HG02870 (cell line): ENCODE measurements at regions not wholly inside any gene's neighbourhood (a gene's known extent, or its start where the extent isn't known, plus 50 kb on each side); places are given as distances from the start of the nearest gene placed in this dataset.

Source experiments
- ATAC-seq: cut with Tn5 transposase; IDR thresholded peaks from one replicate; pipeline ENCODE4 v1.9.1; 2021; ENCODE audit warnings: mild to moderate bottlenecking, moderate library complexity; ENCODE audit not compliant: unreplicated experiment

DNA sequence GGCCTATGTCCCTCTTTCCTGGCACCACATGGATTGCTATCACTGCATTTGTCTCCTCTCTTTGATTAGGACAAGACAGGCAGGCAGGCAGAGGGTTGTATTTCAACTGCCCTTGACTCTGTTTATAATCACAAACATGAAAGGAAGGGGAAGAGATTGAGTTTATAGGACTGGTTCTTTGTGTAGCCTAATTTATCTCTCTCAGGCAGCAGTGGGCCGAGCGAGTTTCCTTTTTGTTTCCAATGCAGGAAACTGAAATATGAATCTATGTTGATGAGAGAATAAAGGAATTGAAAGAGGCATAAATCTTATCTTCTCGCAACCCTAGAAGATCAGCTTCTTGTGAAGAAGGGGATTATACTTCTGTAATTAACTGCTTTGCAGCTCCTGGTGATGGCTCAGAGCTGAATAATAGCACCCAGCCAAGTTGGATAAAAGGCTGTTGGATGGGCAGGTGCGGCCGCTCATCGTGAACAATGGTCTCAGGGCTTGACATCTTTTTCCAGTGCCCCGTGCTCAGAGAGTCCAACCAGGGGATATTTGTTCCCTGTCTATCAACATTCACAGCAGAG is 80.6 kb upstream of the SYT13 start:
- no peak for ATAC-seq

DNA sequence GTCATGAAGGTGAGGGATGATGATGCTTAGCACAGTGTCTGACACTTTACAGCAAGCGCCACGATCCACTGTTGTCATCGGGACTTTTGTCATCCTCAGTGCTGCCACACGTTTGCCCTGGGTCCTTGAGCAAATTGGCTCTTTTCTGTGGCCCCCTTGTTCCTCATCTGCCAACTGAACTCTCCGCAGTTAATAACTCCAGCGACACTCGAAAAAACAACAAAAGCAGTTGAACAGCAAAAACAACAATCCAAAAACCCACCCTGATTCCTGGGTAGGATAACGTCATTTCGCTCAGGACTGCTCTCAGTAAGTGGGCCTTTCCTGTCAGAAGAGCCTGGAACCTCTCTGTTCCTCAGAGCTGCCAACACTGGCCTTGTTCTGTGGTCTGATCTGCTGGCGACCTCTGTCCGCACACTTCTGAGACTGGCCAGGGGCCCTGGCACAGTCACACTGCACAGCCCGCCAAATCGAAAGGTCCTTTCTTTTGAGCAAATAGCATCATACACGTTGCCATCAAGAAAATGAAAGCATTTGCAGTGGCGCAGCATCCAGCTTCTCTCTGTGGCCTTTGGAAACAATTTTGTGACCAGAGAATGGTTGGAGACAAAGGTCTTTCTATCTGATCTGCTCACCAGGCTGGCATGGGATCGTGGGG is 79.9 kb upstream of the SYT13 start:
- ATAC-seq = no peak

DNA sequence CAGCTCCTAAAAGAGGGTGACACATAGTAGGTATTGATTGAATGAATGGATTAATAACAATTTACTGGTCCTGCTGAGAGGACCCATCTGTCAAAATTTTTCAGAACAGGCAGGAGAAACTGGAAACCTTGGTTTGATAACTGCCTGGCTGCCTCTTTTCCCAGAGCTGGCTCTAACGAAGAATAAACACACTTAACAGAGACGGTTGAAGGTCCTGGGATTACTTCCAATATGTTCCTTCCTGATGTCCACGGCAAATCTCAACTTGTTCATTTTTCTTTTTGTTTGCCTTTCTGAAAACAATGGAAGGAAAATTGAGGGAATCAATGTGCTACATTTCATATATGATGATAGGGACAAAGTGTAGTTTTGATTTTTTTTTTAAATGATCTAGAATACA is 76.5 kb upstream of the SYT13 start:
- ATAC-seq = no peak

DNA sequence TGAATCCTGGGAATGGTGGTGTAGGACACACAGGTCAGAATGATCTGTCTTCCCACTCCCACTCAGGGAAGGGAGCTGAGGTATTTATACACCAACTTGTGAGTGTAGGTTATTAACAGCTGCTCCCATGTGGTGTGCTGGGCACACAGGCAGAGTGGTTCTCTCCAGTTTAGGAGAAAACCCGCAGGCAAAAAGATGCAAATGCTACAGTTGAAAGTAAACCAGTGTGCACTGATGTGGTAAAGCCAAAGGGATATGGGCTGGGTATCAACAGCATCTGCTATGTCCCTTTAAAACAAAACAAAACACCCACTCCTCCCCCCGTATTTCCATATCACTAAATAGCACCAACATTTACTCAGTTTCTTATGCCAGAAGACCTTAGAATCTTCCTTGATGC is 75.4 kb upstream of the SYT13 start:
- ATAC-seq = no peak

DNA sequence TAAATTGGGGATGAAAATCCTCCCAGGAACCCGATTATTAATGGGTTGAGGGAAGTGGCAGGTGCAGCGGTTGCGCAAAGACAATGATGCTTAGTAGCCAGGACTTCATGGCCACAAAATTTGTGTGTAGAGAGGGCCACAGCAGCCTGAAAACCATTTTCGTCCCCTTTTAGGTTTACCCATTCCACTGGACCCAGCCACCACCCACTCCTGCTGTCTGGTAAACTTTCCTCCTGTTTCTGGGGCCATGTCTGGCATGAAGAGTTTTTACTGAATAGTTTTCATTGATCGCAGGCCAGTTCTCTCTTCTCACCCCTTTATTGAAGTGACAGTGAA is 69.5 kb upstream of the SYT13 start:
- ATAC-seq = no peak

DNA sequence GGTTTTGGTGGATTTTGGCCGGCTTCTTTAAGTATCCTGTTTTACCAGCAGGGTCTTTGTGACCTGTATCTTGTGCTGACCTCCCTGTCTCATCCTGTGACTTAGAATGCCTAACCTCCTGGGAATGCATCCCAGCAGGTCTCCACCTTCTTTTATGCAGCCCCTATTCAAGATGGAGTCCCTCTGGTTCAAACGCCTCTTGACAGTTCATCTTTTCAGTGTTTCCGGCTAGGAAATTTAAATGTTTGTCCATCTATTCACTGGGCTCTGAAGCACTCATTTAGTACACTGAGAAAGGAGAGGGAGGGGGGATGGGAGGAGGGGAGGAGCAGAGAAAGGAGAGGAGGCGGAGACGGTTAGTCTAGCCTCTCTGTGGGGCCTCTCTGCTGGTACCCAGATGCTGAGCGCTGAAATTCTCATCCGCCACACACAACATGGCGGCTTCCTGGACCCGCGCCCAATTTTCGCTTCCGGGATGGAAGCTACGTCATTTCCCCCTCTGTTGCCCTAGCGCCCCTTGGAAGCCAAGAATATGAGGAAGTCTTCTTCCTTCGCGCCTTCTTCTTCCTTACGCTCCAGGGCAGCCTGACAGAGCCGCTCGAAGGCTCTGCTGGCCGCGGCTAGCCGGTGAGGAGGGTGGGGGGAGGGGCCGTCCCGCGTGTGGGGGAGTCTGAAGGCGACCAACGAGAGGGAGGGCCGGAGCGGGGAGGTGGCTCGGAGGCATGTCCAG is 69.0 kb upstream of the SYT13 start:
- peak; percentile 96 for ATAC-seq

DNA sequence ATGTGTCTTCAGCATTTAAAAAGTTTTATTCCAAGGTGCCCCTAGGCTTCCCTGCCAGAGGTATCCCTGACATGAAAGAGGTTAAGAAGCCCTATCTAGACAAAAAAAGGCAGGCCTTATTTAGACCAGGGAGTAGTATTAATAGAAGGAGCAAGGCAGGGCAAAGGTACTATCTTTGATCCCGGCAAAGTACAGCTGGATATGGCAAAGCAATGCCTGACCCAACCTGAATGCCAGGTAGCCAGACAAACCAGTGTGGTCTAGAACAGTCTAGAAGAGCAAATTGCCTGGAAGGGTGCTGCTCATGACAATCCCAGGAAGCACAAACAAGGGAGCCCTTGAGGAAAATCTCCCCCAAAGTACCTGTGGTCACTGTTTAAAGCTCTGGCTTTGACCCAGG is 62.6 kb upstream of the SYT13 start:
- ATAC-seq = no peak

DNA sequence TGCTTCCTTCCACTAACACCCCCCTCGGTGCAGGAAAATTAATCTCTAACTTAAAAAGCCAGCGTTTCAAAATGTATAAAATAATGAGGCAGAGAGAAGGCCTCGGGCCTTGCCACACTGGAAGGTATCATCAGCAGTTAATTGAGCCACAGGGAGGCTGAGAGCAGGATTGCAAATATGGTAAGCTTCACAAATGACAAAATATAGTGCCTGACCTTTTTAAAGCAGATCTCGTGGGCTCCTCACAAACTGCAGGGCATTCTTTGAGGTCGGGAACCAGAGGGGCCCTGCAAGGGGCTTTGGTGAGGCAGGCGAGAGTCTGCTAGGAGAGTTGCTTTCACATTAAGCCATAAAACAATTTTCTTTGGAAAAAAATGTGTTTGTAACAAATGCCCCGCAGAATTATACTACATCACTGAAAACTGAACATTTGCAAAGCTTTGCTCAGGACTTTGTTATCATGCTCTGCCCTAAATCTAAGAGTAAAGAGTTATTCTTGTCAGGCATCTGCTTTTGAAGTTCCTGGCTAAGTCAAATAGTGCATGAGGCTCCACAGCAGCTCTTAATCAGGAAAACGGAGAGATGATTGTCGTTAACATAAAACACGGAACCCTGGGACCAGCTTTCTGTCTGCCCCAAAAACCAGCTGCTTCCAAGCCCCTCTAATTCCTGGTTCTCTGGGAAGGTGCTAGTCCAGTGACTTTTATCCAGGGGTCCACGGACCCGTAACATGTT is 61.4 kb upstream of the SYT13 start:
- no peak for ATAC-seq

DNA sequence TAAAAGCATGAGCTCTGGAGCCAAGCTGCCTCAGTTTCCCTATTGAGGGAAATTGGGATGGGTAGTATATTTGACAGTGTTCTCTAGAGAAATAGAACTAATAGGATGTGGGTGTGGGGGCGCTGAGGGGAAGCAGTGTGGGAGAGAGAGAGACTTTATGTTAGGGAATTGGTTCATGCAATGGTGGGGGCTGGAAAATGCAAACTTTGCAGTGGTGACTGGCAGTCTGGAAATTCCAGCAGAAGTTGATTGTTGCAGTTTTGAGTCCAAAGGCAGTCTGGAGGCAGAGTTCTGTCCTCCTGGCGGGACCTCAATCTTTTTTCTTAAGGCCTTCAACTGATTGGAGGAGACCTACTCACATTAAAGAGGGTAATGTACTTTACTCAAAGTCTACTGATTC is 59.4 kb upstream of the SYT13 start:
- no peak for ATAC-seq

DNA sequence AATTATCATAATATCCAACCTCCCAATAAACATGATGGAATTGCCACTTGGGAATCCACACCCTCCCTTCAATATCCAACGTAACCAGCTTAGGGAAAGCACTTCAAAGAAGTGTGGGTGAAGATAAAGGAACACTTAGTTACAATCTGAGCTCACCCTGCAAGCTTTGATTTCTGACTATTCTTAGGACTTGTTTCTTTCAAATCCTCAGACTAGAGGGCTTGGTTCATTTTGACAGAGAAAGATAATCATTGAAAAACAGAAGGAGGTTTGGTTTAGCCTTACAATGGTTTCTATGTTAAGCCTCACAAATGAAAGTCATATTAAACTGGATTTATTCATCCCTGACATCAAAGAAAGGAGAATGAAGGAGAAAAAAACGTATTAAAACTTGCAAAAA is 57.9 kb upstream of the SYT13 start:
- ATAC-seq = no peak

DNA sequence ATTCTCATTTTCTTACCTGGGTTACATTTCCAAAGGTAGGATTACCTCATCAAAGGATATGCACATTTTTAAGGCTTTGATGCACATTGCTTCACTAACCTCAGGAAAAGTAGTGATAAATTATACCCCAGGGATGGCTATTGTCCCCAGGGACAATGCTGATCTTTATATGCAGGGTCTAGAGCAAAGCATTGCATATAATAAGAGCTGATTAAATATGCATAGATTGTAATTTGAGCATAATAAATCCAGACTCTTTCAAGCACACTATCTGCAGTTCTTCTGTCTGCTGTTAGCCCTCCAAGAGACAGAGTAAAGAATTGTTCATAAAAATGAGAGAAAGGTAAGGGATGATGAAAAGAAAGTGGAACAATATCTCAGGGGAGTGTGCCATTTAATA is 57.3 kb upstream of the SYT13 start:
- ATAC-seq = no peak

DNA sequence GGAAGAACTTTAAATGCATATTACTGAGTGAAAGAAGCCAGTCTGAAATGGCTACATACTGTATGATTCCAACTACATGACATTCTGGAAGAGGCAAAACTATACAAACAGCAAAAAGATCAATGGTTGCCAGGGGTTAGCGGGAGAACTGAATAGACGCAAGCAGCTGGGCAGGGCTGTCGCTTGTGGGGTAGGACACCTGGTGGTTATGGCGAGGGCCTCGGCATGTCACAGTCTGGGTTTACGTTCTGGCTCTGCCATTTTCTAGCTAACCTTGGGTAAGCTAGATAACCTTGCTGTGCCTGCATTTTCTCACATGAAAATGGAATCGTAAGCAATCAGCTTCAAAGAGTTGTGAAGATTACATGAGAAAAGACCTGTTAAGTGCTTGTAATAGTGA is 55.2 kb upstream of the SYT13 start:
- no peak for ATAC-seq

DNA sequence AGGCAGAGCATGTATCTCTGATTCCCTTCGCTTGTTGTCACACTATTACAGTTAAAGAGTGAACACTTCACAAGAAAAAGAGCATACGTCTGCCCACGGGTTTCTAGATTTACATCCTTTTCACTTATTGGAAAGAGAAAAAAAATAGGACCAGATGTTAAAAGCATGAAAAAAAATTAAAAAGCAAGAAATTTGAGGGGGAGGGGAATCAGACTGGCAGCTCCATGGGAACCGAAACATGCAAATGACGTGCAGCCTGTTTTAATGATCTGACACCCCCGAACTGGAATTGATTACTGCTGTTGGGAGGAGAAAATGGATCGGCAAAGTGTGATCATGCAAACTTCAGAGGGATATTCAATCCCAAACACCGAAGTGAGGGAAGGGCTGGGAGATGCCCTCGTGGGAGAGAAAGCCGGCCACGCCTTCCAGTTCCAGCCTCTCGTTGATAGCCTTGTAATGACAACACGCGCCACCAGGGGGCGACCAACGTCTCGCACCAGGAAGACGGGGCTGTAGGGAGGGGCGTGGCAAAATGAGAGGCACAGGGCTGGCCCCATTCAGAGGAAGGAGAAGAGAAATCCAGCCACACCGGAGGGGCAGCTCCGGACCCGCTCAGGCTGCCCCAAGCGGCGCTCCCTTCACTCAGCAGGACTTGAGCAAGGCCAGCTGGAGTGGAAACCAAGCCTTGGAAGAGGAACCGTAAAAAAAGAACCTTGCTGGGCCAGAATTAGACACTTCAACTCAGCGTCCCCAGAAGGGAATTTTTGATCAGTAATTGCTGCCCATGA is 53.8 kb upstream of the SYT13 start:
- peak; percentile 94 for ATAC-seq

DNA sequence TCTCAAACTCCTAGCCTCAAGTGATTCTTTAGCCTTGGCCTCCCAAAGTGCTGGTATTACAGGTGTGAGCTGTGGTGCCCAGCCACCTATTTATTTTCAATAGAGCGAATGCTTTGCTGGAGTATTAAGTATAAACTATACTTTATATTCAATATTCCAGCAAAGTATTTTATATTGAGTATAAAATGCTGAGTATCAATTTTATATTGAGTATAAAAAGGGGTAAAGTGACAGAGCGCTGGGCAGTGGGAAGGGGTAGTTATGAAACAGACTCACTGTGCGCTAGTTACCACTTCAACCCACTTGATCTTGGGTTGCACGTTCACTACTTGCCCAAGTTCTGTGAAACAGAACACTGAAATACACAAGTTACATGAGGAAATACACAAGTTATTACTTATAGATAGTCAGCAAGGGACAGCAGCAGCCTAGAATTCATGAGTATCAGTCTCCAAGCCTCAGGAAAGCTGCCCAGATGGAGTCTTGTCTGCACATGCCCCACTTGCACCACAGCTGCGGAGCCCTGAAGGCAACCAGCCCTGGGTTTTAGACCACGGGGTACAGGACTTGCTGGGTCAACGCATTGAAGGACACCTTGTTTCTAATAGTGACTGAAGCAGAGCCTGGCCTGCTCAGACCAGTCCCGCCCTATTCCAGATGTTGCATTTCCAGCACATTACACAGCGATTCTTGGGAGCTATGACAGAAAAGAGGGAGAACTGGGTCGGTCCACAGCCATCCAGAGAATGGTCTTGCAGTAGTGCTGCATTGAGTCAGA is 51.6 kb upstream of the SYT13 start:
- no peak for ATAC-seq

DNA sequence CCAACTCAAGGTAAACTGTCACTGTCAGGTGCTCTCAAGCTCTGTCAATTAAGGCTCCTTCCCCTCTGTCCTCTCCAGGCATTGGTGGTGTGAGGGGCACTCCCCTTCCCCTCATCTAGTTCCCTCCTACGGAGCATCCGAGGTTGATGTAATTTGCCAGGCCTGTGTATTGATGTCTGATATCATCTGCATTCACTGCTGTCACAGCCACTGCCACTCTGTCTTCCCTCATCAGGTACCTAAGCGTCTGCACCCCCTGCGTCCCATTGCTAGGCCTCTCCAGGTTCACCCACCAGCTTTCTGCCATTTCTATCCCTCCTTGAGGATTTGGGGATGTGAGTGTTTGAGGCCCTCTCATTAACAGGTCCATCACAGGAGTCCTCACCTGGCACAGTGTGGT is 50.0 kb upstream of the SYT13 start:
- no peak for ATAC-seq
